HG03039 (cell line): ENCODE measurements at regions not wholly inside any gene's neighbourhood (a gene's known extent, or its start where the extent isn't known, plus 50 kb on each side); places are given as distances from the start of the nearest gene placed in this dataset.

Experiments
- ATAC-seq: cut with Tn5 transposase; IDR thresholded peaks from one replicate; pipeline ENCODE4 v1.9.1; 2021; ENCODE audit warnings: mild to moderate bottlenecking, moderate library complexity; ENCODE audit not compliant: unreplicated experiment

GRCh38 chr20:11231742-11232648, 558.2 kb upstream of the JAG1 start:
- no peak for ATAC-seq

DNA sequence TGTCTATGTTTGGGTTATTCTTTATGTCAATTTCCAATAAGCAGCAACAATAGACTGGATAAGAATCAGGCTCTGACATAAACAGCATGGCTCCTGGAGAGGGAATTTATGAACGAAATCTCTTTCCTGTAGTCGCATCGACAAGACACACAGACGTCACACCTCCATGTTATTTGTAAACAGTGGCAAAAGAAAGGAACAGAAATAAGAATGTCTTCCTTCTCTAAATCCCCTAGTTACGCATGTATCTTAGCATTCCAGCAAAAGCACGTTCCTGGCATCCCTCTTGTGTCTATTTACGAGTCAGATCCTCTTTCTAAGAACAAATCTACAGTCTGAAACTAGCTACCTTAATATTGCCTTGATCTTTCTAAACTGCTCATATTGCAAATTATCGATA, 559.1 kb upstream of the JAG1 start:
- no peak for ATAC-seq

- ATAC-seq = no peak
Measured at GRCh38 chr20:11234181-11234580, 560.4 kb upstream of the JAG1 start.

DNA sequence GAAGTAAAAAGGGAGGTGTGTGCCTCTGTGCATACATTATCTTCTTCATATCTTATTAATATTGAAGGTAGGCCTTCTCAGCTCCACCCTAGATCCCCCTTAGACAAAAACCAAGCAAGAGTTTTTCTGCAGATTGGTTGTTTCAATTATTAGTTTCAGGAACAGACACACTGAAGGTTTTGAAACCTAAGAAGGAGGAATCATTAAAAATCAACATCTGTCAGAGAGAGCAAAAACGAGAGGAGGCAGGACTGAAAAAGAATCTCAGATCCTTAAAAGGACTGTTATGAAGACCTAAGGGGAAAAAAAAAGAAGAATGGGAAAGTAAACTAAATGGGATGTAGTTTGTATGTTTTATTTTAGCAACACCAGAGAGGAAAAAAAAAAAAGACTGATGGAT, 560.8 kb upstream of the JAG1 start:
- no peak for ATAC-seq

DNA sequence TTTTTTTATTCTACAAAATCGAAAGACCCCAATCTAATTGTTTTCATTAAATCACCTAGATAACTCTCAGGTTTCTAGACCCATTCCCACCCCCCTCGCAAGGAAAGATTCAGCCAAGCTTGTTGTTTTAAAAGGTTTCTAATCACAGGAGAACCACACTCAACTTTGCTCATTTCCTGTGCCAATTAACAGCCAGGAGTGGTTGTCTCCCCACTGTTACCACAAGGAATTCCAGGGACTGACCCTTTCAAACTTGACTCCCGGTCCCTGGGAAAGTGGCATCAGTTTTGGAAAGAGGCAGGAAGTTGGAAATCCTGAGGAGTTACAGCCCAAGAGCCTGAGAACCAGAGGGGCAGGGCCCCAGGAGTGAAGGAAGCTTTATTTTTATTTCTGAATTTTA, 561.3 kb upstream of the JAG1 start:
- ATAC-seq = no peak

DNA sequence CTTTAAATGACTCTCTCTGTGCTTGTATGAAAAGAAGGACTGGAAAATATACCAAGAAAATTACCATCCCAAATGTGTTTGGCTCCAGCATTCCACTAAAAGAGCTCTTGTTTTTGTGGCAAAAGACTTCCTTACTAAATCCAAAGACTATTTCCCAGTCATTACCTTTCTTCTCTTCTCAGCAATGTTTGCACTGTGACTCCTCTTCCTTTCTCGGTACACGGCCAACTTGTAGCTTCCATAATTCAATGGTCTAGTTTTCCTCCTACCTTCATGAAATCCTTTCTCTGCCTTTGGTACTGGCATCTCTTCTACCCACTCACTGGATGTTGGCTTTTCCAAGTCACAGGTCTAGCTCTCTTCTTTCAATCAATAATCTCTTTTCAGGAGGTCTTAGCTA, 568.5 kb upstream of the JAG1 start:
- ATAC-seq = no peak

DNA sequence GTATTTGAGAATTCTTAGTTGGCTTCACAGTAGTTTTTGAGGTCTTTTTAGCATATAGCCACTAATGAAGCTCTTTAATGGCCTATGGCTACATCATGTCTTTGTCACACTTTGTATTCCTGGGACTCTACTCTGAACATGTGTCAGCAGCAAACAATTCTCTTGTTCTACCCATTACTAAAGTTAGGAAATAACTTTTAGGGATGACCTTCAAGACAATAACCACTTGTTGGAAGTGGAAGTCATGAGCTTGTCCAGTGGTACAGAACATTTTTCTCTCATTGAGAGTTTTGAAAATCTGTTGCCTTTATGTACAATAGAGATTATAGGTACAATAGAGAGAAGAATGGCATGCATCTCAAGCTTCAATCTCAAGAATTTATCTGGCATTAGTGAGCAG, 571.6 kb upstream of the JAG1 start:
- ATAC-seq = no peak

DNA sequence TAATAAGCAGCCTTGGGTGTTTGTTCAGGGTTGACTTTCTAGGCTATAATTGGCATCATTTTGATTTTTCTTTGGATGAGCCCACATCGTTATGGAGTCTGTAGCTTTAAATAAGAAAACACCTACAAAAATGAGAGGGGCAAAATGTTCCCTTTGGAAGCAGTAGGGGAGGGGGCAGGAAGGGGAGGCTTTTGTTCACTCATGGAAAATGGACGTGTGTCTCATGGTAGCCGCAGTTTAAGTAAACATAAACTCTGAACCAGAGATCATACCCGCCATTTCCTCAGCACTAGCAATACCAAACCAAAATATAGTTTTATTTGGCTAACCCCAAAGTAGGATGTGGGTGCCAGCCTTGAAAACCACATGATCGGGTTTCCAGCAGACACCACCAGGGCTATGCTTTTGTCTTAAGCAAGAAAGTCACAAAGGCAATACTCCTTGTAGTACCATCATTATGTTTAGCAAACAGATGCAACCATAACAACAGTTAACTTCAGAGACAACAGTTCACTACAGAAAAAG, 572.5 kb upstream of the JAG1 start:
- no peak for ATAC-seq

DNA sequence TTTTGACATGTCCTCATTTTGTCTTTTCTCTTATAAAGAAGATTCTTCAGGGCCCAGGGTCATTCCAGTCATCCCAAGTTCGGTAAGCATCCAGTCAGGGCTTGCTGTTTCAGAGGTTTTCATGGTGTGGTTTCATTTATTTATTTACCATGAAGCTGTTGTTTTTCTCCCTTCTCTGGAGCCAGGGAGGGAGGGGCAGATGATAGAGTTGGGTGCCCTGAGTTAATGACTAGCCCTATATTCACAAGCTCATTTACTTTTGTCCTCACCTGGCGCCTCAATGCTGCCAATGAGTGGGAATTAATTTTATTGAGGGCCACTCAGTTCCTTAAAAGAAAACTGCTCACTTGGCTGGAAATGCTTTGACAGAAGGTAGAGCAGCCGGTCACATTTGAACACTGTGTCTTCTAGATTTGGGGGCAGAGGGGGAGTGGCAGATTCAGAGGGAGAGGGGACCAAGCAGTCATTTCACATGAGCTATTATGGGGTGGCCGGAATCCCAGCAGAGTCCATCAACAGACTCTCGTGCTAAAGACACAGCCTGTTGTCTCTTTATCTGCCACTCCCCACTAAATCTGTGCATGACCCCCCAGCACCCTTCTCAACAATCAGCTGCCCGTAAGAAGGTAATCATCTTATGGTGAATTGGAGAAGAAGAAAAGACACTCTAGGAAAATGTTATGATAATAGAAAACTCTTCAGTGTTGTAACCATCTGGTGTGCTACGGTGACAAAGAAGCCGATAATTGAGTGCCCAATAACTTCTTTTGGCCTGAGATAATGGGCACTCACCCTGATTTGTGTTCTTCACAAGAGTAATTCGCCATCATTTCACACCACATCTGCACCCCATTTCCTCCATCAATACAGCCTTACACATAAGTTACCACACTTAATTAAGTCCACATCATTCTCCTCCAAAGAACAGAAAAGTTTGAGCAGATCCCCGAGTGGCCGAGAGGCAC, 573.5 kb upstream of the JAG1 start:
- no peak for ATAC-seq

- no peak for ATAC-seq
Measured at GRCh38 chr20:11248011-11248409, 574.2 kb upstream of the JAG1 start.

DNA sequence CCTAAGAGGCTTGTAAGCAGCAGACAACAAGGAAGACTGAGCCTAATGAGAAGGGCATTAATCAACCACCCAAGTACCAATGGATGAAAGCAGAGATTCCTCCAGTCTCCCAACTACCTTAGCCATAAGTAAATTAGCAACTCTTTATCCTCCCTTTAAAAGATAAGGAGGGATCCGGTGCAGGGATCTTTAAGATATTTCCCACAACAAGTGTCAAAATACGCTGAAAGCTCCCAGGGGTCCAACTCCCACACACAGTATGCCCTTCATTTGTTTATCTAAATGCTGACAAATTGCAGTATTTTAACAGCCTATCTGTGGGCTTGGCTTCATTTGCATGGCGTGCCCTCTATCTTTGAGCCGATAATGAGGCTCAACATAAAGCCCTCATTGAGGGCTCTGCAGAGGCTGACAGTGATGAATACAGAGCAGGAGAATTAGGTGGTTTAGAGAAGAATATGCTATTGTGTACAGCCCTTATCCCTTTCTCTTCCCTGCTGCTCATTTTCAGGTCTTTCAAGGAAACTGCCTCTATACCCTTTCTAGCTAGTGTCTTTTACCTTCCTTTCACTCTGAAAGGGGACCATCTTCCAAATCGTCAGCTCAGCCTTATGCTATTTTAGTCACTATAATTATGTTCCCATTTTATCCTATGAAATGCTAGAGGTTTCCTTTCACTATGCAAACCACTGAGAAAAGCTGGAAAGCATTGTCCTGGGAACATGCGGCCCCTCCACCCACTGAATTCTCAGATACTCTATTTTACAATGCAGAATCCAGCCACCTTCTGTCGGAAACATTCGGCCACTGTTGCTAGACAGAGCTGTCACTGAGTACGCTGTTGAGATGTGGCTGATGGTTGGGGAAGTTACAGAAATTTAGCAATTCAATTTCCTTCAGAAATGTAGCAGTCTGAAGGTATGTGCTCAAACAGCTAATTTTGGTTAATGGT, 575.2 kb upstream of the JAG1 start:
- ATAC-seq = no peak

DNA sequence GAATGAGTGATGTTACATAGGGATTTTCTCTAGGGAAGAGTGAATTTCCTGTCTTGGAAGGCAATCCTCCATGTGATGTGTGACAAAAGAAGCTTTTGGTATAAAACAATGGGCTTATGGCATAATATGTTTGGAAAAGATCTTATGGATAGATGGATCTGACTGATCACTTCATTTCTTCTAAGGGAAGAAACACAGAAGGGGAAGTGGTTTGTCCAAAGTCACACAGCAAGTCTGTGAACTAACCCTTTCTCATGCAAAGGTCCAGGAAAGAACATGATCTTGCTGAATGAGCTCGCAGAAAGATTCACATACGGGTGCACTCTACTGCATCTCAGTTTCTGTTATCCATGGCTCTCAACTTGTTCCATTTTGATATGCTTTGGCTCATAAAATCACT, 575.9 kb upstream of the JAG1 start:
- no peak for ATAC-seq

GRCh38 chr20:11252447-11252846, 578.6 kb upstream of the JAG1 start:
- no peak for ATAC-seq

DNA sequence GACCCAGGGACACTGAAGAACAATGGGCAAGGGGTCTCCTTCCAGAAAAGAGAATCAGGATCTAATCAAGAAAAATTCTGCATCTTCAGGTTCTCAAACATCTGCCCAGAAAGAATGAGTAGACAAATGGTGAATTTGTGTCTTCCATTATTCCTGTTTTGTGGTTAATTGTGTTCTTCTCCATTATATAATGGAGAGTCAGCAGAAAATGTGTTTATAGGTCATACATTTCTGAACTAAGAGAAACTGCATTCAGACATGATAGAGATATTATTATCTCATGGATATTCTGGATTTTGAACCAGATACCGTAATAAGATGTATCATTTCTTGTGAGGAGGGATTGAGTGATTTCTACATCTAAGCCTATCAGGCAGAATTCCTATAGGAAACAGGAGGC, 581.7 kb upstream of the JAG1 start:
- no peak for ATAC-seq

DNA sequence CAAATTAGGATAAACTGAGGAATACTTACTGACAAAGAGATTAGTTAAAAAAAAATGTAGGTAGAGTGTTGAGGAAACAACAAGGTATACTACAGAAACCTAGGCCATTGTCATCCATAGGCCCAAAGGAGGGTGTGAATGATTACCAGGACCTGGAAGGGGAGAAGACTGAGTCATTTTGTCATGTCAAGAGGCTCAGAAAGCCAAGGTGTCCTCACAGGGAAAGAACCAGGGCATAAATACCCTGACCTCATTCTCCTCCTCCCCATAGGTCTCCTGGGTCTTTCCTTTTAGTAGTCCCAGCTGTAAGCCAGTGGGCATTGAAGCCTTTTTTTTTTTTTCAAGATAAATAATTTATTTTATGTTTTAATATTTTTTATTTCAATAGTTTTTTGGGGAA, 582.1 kb upstream of the JAG1 start:
- no peak for ATAC-seq

- ATAC-seq = no peak
Measured at GRCh38 chr20:11260611-11261010, 586.8 kb upstream of the JAG1 start.

- ATAC-seq = no peak
Measured at GRCh38 chr20:11261533-11262000, 587.8 kb upstream of the JAG1 start.

DNA sequence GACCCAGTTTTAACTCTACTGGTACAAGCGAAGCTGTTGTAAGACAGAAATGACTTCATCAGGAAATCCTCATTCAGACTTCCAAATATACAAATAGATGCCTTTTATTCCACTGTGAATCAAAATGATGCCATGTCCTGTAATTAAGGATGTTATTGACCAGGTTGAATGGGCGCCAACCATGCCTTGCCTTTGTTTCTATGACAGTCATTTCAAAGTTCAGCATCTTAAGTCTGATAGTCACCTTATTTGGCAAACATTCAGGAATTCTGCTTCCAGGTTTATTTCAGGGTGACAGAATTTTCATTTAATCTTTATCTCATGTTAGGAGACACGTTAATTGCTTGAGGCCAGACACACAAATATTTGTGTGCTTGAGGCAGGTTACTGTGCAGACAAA, 592.8 kb upstream of the JAG1 start:
- ATAC-seq = no peak

DNA sequence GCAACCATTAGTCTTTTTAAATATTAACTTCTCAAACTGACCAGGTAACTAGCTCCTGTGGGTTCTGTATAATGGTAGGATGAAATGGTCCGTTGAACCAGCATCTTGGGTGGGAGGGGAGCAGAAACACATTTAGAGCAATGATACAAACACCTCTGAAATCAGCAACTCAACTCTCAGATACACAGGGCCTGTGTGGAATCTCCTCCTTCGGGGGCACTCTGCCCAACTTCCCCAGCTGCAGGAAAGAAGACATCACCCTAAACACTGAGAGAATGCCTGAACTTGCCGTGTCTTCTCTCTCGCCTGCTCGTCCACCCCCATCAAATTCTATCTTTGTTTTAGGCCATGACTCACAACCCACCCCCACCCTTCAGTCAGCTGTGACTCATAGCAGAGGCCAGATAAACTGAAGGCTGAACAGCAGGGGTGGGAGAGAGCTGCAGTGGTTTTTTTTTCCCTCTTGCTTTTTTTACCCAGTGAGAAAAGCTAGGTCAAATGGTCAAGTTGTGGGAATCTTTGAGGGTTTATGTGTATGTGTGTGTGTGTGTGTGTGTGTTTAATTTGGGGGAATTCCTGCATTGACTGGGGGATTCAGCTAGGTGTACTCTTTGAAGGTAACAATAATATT, 593.4 kb upstream of the JAG1 start:
- peak; percentile 71 for ATAC-seq

- no peak for ATAC-seq
Measured at GRCh38 chr20:11267762-11268335, 594.0 kb upstream of the JAG1 start.
